OCI-LY1 (cell line): ENCODE measurements at regions not wholly inside any gene's neighbourhood (a gene's known extent, or its start where the extent isn't known, plus 50 kb on each side); places are given as distances from the start of the nearest gene placed in this dataset.

Experiments
- CTCF ChIP-seq: fragments of 200-600 bp; sonication (generic), shearing (Covaris generic); IDR thresholded peaks from 2 replicates; pipeline ENCODE4 v1.5.1; 2017; ENCODE audit warnings: mild to moderate bottlenecking, antibody characterized with exemption, low read length, moderate library complexity, mixed read lengths
- EZH2 ChIP-seq: fragments of 200-600 bp; sonication (generic), shearing (Covaris generic); IDR thresholded peaks from 2 replicates; pipeline ENCODE4 v1.8.0; 2017; ENCODE audit warnings: borderline replicate concordance, mixed run types, mild to moderate bottlenecking, antibody characterized with exemption, low read length, moderate library complexity, mixed read lengths

- TF ChIP-seq CTCF: no peak
- no peak for TF ChIP-seq EZH2
Measured at GRCh38 chr10:91150631-91151030, 69.8 kb upstream of the PCGF5 start.
